HL-60/S4 treated with phorbol 12-myristate 13-acetate at 8.2 ng/mL for 4 days and 3 days (cell line): ENCODE measurements at regions not wholly inside any gene's neighbourhood (a gene's known extent, or its start where the extent isn't known, plus 50 kb on each side); places are given as distances from the start of the nearest gene placed in this dataset.

Experiments
- in situ Hi-C: fragments of 300-500 bp; cut with MboI; formaldehyde crosslinking; loops from 2 replicates; pipeline ENCODE4 v1.15.0; 2022; ENCODE audit warnings: low sequenced_read_pairs

GRCh38 chr21:41596241-41596925 lies 88.4 kb upstream of the TMPRSS2 start:
- in situ Hi-C loops: no loop called here

- in situ Hi-C loops: no loop called here
Observed at GRCh38 chr21:41594268-41594667, 86.3 kb upstream of the TMPRSS2 start.

- in situ Hi-C loops: no loop called here
Observed at GRCh38 chr21:41593760-41594138, 85.8 kb upstream of the TMPRSS2 start.

- in situ Hi-C loops: no loop called here
Observed at GRCh38 chr21:41593051-41593759, 85.2 kb upstream of the TMPRSS2 start.

- in situ Hi-C loops: no loop called here
Observed at GRCh38 chr21:41589620-41590175, 81.7 kb upstream of the TMPRSS2 start.

GRCh38 chr21:41589131-41589530 lies 81.2 kb upstream of the TMPRSS2 start:
- in situ Hi-C loops: no loop called here

- in situ Hi-C loops: no loop called here
Observed at GRCh38 chr21:41585199-41585994, 77.4 kb upstream of the TMPRSS2 start.

GRCh38 chr21:41584603-41585176 lies 76.7 kb upstream of the TMPRSS2 start:
- in situ Hi-C loops: no loop called here

GRCh38 chr21:41583274-41583790 lies 75.4 kb upstream of the TMPRSS2 start:
- in situ Hi-C loops: no loop called here

- in situ Hi-C loops: no loop called here
Observed at GRCh38 chr21:41582866-41583265, 74.9 kb upstream of the TMPRSS2 start.

- in situ Hi-C loops: no loop called here
Observed at GRCh38 chr21:41582298-41582840, 74.4 kb upstream of the TMPRSS2 start.

GRCh38 chr21:41581592-41582228 lies 73.8 kb upstream of the TMPRSS2 start:
- in situ Hi-C loops: no loop called here

GRCh38 chr21:41580758-41581554 lies 73.0 kb upstream of the TMPRSS2 start:
- in situ Hi-C loops: no loop called here

- in situ Hi-C loops: no loop called here
Observed at GRCh38 chr21:41579692-41580091, 71.7 kb upstream of the TMPRSS2 start.

GRCh38 chr21:41578716-41579115 lies 70.8 kb upstream of the TMPRSS2 start:
- in situ Hi-C loops: no loop called here

- in situ Hi-C loops: no loop called here
Observed at GRCh38 chr21:41578083-41578482, 70.1 kb upstream of the TMPRSS2 start.

- in situ Hi-C loops: no loop called here
Observed at GRCh38 chr21:41576013-41576615, 68.2 kb upstream of the TMPRSS2 start.

- in situ Hi-C loops: no loop called here
Observed at GRCh38 chr21:41573902-41574690, 66.1 kb upstream of the TMPRSS2 start.
